GM23338 (cell line): ENCODE measurements at regions not wholly inside any gene's neighbourhood (a gene's known extent, or its start where the extent isn't known, plus 50 kb on each side); places are given as distances from the start of the nearest gene placed in this dataset.
"Not testable (repeated sequence)": the region's sequence is repeated elsewhere in the genome, so short reads cannot be mapped to it uniquely, and the experiment has no call there.

Experiments
- ATAC-seq: fragments of 200-7000 bp; cut with Tn5 transposase; 3 replicates; pipeline ENCODE4 v1.9.1; 2020
- DNase-seq: peaks from one replicate; pipeline ENCODE4 v3.0.0-alpha.2; 2015; ENCODE audit warnings: low spot score
- H2AFZ ChIP-seq: fragments of 200-600 bp; sonication (generic); 2 replicates; pipeline ENCODE4 v1.8.0; 2016; ENCODE audit warnings: antibody characterized with exemption, mild to moderate bottlenecking, moderate library complexity
- H3F3A ChIP-seq: fragments of 200-600 bp; sonication (generic); replicated peaks from 2 replicates; pipeline ENCODE4 v1.8.0; 2017; ENCODE audit warnings: antibody characterized with exemption, mixed run types, low read depth
- H3K27ac ChIP-seq: fragments of 200-600 bp; sonication (generic); 2 replicates; pipeline ENCODE4 v1.6.1; 2016; ENCODE audit warnings: low read depth
- H3K27me3 ChIP-seq: fragments of 200-600 bp; sonication (generic); 2 replicates; pipeline ENCODE4 v1.8.0; 2016; ENCODE audit warnings: mild to moderate bottlenecking, mixed run types, moderate library complexity; ENCODE audit not compliant: insufficient read depth
- H3K36me3 ChIP-seq: fragments of 200-600 bp; sonication (generic); 2 replicates; pipeline ENCODE4 v1.8.0; 2016; ENCODE audit warnings: mild to moderate bottlenecking; ENCODE audit not compliant: insufficient read depth
- H3K4me1 ChIP-seq: fragments of 200-600 bp; sonication (generic); 2 replicates; pipeline ENCODE4 v1.8.0; 2016; ENCODE audit warnings: mild to moderate bottlenecking, moderate library complexity; ENCODE audit not compliant: insufficient read depth
- H3K4me2 ChIP-seq: fragments of 200-600 bp; sonication (generic); 2 replicates; pipeline ENCODE4 v1.7.1; 2017; ENCODE audit warnings: mixed run types
- H3K4me3 ChIP-seq: fragments of 200-600 bp; sonication (generic); 2 replicates; pipeline ENCODE4 v1.6.1; 2016; ENCODE audit warnings: mixed run types
- H3K79me2 ChIP-seq: fragments of 200-600 bp; sonication (generic); replicated peaks from 2 replicates; pipeline ENCODE4 v1.8.0; 2017; ENCODE audit warnings: mild to moderate bottlenecking; ENCODE audit not compliant: insufficient read depth
- H3K9me2 ChIP-seq: fragments of 200-600 bp; sonication (generic); 2 replicates; pipeline ENCODE4 v1.8.0; 2017; ENCODE audit not compliant: insufficient read depth
- H4K20me1 ChIP-seq: fragments of 200-600 bp; sonication (generic); replicated peaks from 2 replicates; pipeline ENCODE4 v1.8.0; 2017; ENCODE audit warnings: mild to moderate bottlenecking; ENCODE audit not compliant: insufficient read depth
- H3K27ac Mint-ChIP-seq: 2 replicates; pipeline ENCODE4 v1.8.0; 2020; ENCODE audit warnings: inconsistent platforms, mild to moderate bottlenecking, moderate library complexity, mixed read lengths
- H3K27me3 Mint-ChIP-seq: 3 replicates; pipeline ENCODE4 v1.8.0; 2022; ENCODE audit warnings: low read depth, mild to moderate bottlenecking, moderate library complexity, mixed read lengths, inconsistent platforms; ENCODE audit not compliant: insufficient read depth, poor library complexity
- H3K36me3 Mint-ChIP-seq: 3 replicates; pipeline ENCODE4 v1.8.0; 2021; ENCODE audit warnings: low read depth, mild to moderate bottlenecking, inconsistent platforms, moderate library complexity, mixed read lengths
- H3K4me1 Mint-ChIP-seq: 3 replicates; pipeline ENCODE4 v1.8.0; 2020; ENCODE audit warnings: mild to moderate bottlenecking, inconsistent platforms, mixed read lengths
- H3K4me3 Mint-ChIP-seq: 3 replicates; pipeline ENCODE4 v1.8.0; 2021; ENCODE audit warnings: moderate library complexity, mild to moderate bottlenecking, inconsistent platforms, mixed read lengths
- H3K9me3 Mint-ChIP-seq: 3 replicates; pipeline ENCODE4 v1.8.0; 2020; ENCODE audit warnings: moderate library complexity, mild to moderate bottlenecking, inconsistent platforms, mixed read lengths
- CREB1 ChIP-seq: fragments of 250-450 bp; sonication (Bioruptor Pico); IDR thresholded peaks from 2 replicates; pipeline ENCODE4 v1.5.0; 2020; ENCODE audit warnings: low read depth, mild to moderate bottlenecking, moderate library complexity
- ETS1 ChIP-seq: IDR thresholded peaks from 2 replicates; pipeline ENCODE4 v1.6.1; 2016; ENCODE audit warnings: antibody characterized with exemption
- EZH2phosphoT487 ChIP-seq: fragments of 200-600 bp; sonication (generic); IDR thresholded peaks from one replicate; pipeline ENCODE4 v1.8.1; 2018; ENCODE audit warnings: antibody characterized with exemption; ENCODE audit not compliant: unreplicated experiment
- JUNB ChIP-seq: IDR thresholded peaks from one replicate; pipeline ENCODE4 v1.6.1; 2016; ENCODE audit warnings: antibody characterized with exemption; ENCODE audit not compliant: unreplicated experiment
- NANOG ChIP-seq: IDR thresholded peaks from 2 replicates; pipeline ENCODE4 v1.6.1; 2016; ENCODE audit warnings: antibody characterized with exemption, borderline replicate concordance
- POLR2AphosphoS5 ChIP-seq: IDR thresholded peaks from 2 replicates; pipeline ENCODE4 v1.6.1; 2016; ENCODE audit warnings: antibody characterized with exemption, low read depth
- REST ChIP-seq: IDR thresholded peaks from one replicate; pipeline ENCODE4 v1.6.1; 2018; ENCODE audit warnings: antibody characterized with exemption; ENCODE audit not compliant: unreplicated experiment
- STAT1 ChIP-seq: IDR thresholded peaks from one replicate; pipeline ENCODE4 v1.6.1; 2016; ENCODE audit warnings: antibody characterized with exemption; ENCODE audit not compliant: unreplicated experiment
- ZNF331 ChIP-seq: fragments of 250-450 bp; sonication (Bioruptor Pico); IDR thresholded peaks from 2 replicates; pipeline ENCODE4 v1.5.0; 2020; ENCODE audit warnings: low read depth, mild to moderate bottlenecking, moderate library complexity
- ZNF462 ChIP-seq: fragments of 250-450 bp; sonication (Bioruptor Pico); IDR thresholded peaks from 2 replicates; pipeline ENCODE4 v1.5.0; 2020; ENCODE audit warnings: mild to moderate bottlenecking, moderate library complexity
- TF ChIP-seq, protein P1 (sequence below), 2 experiments: fragments of 200-600 bp in 1 of 2; sonication (generic) in 1 of 2; conservative IDR thresholded peaks; 2 replicates each; pipeline versions ENCODE4 v1.5.1 to v1.6.1; 2016 to 2017; ENCODE audit warnings: antibody characterized with exemption in 2 of 2, low read depth in 2 of 2, mild to moderate bottlenecking in 2 of 2, moderate library complexity in 1 of 2

DNA sequence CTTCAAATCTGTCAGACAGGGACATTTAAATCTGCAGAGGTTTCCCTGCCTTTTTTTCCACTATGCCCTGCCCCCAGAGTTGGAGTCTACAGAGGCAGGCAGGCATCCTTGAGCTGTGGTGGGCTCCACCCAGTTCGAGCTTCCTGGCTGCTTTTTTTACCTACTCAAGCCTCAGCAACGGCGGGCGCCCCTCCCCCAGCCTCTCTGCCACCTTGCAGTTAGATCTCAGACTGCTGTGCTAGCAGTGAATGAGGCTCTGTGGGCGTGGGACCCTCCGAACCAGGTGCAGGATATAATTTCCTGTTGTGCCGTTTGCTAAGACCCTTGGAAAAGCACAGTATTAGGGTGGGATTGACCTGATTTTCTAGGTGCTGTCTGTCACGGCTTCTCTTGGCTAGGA, 765.2 kb upstream of the NOVA1 start:
- peaks cover 19% of the 10 kb centered on the region for H3K9me3 Mint-ChIP-seq
- H3K4me1 Mint-ChIP-seq, H3K27me3 ChIP-seq, H4K20me1 ChIP-seq, ATAC-seq, H3K79me2 ChIP-seq, H3K4me3 Mint-ChIP-seq, H3K27me3 Mint-ChIP-seq, H2AFZ ChIP-seq, H3K4me2 ChIP-seq, H3K4me1 ChIP-seq, DNase-seq, H3K36me3 Mint-ChIP-seq, H3K4me3 ChIP-seq, H3K27ac Mint-ChIP-seq, H3K27ac ChIP-seq, H3K9me2 ChIP-seq, H3F3A ChIP-seq, H3K36me3 ChIP-seq: not testable (repeated sequence)

DNA sequence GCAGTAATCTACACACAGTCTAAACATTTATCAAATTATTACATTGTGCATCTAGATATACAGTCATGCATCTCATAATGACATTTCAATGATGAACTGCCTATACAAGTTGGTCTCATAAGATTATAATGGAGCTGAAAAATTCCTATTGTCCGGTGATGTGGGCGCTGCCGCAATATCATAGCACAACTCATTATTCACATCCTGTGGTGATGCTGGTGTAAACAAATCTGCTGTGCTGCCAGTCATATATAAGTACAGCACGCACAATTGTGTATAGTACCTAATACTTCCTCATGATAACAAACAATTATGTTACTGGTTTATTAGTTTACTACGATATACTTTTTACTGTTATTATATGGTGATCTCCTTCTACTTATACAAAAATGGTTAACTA, 768.8 kb upstream of the NOVA1 start:
- Histone ChIP-seq H4K20me1 (no peaks in the 10 kb centered on the region), H3K4me2 (no peak overlapping the region), H3K4me1 (no peaks in the 10 kb centered on the region), H3K4me3 (no peak overlapping the region), H3K27me3 (no peaks in the 10 kb centered on the region), H3K27ac (no peak overlapping the region), H3F3A (no peaks in the 10 kb centered on the region), H3K9me2 (no peaks in the 10 kb centered on the region), H3K79me2 (no peaks in the 10 kb centered on the region), H2AFZ (no peak overlapping the region), H3K36me3 (no peaks in the 10 kb centered on the region)
- Mint-ChIP-seq H3K27me3 (no peaks in the 10 kb centered on the region), H3K4me1 (no peaks in the 10 kb centered on the region), H3K36me3 (0 out of 3 replicates have a peak, but pooled peaks cover 2% of the 10 kb centered on the region), H3K9me3 (peaks cover 12% of the 10 kb centered on the region), H3K27ac (no peak overlapping the region), H3K4me3 (no peak overlapping the region)
- no peak for ATAC-seq
- no peak for DNase-seq
- TF ChIP-seq STAT1 (no peak), ZNF331 (CRISPR knock-in tag) (no peak), CREB1 (no peak), NANOG (no peak), EZH2phosphoT487 (no peak), REST (no peak), ETS1 (no peak), JUNB (no peak), ZNF462 (no peak), POLR2AphosphoS5 (no peak)
- TF ChIP-seq, protein P1, sequence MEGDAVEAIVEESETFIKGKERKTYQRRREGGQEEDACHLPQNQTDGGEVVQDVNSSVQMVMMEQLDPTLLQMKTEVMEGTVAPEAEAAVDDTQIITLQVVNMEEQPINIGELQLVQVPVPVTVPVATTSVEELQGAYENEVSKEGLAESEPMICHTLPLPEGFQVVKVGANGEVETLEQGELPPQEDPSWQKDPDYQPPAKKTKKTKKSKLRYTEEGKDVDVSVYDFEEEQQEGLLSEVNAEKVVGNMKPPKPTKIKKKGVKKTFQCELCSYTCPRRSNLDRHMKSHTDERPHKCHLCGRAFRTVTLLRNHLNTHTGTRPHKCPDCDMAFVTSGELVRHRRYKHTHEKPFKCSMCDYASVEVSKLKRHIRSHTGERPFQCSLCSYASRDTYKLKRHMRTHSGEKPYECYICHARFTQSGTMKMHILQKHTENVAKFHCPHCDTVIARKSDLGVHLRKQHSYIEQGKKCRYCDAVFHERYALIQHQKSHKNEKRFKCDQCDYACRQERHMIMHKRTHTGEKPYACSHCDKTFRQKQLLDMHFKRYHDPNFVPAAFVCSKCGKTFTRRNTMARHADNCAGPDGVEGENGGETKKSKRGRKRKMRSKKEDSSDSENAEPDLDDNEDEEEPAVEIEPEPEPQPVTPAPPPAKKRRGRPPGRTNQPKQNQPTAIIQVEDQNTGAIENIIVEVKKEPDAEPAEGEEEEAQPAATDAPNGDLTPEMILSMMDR (conservative IDR thresholded peaks at IDR 0.05; ENCODE audit: low read depth in 2 of 2), result no peak
